HEK293 (cell line): ENCODE measurements at regions not wholly inside any gene's neighbourhood (a gene's known extent, or its start where the extent isn't known, plus 50 kb on each side); places are given as distances from the start of the nearest gene placed in this dataset.

Source experiments
- CTCF ChIP-seq: fragments of 450-650 bp; formaldehyde crosslinking; IDR thresholded peaks from 2 replicates; pipeline ENCODE4 v1.5.1; 2016; ENCODE audit warnings: missing biosample characterization, missing genetic modification characterization
- MEIS1 ChIP-seq: sonication (generic); formaldehyde crosslinking; IDR thresholded peaks from 2 replicates; pipeline ENCODE4 v1.8.1; 2022; ENCODE audit warnings: missing genetic modification reagents, mild to moderate bottlenecking, borderline replicate concordance
- PRDM1 ChIP-seq: fragments of 450-650 bp; formaldehyde crosslinking; IDR thresholded peaks from 2 replicates; pipeline ENCODE4; 2016; ENCODE audit warnings: missing biosample characterization, missing genetic modification characterization
- YY1 ChIP-seq: fragments of 450-650 bp; formaldehyde crosslinking; IDR thresholded peaks from 2 replicates; pipeline ENCODE4 v1.5.1; 2018; ENCODE audit warnings: missing biosample characterization, missing genetic modification characterization
- ZNF529 ChIP-seq: fragments of 450-650 bp; formaldehyde crosslinking; IDR thresholded peaks from 2 replicates; pipeline ENCODE4 v1.5.1; 2017; ENCODE audit warnings: missing genetic modification characterization, missing biosample characterization; ENCODE audit not compliant: insufficient replicate concordance

GRCh38 chr18:40292985-40293710 is 1661.9 kb upstream of the PIK3C3 start:
- TF ChIP-seq CTCF (tag by site-specific recombination) = no peak
- TF ChIP-seq YY1 = no peak
- TF ChIP-seq ZNF529 (tag by site-specific recombination) = no peak
- TF ChIP-seq MEIS1 = no peak
- TF ChIP-seq PRDM1 (tag by site-specific recombination) = no peak
